Neural progenitor cell (in vitro differentiated cells): ENCODE measurements at regions not wholly inside any gene's neighbourhood (a gene's known extent, or its start where the extent isn't known, plus 50 kb on each side); places are given as distances from the start of the nearest gene placed in this dataset.

Source experiments
- DNase-seq: peaks from one replicate; pipeline ENCODE4 v3.0.0-alpha.2; 2016; ENCODE audit warnings: low spot score
- H2AFZ ChIP-seq: fragments of 200-600 bp; sonication (generic); replicated peaks from 2 replicates; pipeline ENCODE4 v1.6.1; 2016; ENCODE audit warnings: antibody characterized with exemption
- H3F3A ChIP-seq: fragments of 200-600 bp; sonication (generic); 2 replicates; pipeline ENCODE4 v1.6.1; 2016; ENCODE audit warnings: antibody characterized with exemption, low read depth
- H3K27ac ChIP-seq: fragments of 200-600 bp; sonication (generic); 2 replicates; pipeline ENCODE4 v1.5.1; 2016; ENCODE audit warnings: mild to moderate bottlenecking
- H3K27me3 ChIP-seq: fragments of 200-600 bp; sonication (generic); 2 replicates; pipeline ENCODE4 v1.6.1; 2016; ENCODE audit warnings: mild to moderate bottlenecking, moderate library complexity
- H3K36me3 ChIP-seq: fragments of 200-600 bp; sonication (generic); 2 replicates; pipeline ENCODE4 v1.5.1; 2016
- H3K4me1 ChIP-seq: fragments of 200-600 bp; sonication (generic); 2 replicates; pipeline ENCODE4 v1.6.1; 2016; ENCODE audit warnings: mixed run types
- H3K4me2 ChIP-seq: fragments of 200-600 bp; sonication (generic); 2 replicates; pipeline ENCODE4 v1.6.1; 2016
- H3K4me3 ChIP-seq: fragments of 200-600 bp; sonication (generic); 2 replicates; pipeline ENCODE4 v1.5.1; 2016
- H3K79me2 ChIP-seq: fragments of 200-600 bp; sonication (generic); 2 replicates; pipeline ENCODE4 v1.6.1; 2016; ENCODE audit warnings: low read depth
- H3K9ac ChIP-seq: fragments of 200-600 bp; sonication (generic); 2 replicates; pipeline ENCODE4 v1.6.1; 2016
- H3K9me3 ChIP-seq: fragments of 200-600 bp; sonication (generic); 2 replicates; pipeline ENCODE4 v1.5.1; 2016; ENCODE audit warnings: low read depth
- H4K20me1 ChIP-seq: fragments of 200-600 bp; sonication (generic); 2 replicates; pipeline ENCODE4 v1.6.1; 2016; ENCODE audit warnings: low read depth
- H3K27ac Mint-ChIP-seq: 3 replicates; pipeline ENCODE4 v1.8.0; 2021; ENCODE audit warnings: mixed read lengths
- H3K27me3 Mint-ChIP-seq: 2 replicates; pipeline ENCODE4 v1.8.0; 2022; ENCODE audit warnings: low read depth, mild to moderate bottlenecking, inconsistent platforms, moderate library complexity, mixed read lengths; ENCODE audit not compliant: insufficient read depth
- H3K36me3 Mint-ChIP-seq: 3 replicates; pipeline ENCODE4 v1.8.0; 2021; ENCODE audit warnings: mixed read lengths
- H3K4me1 Mint-ChIP-seq: 3 replicates; pipeline ENCODE4 v1.8.0; 2021; ENCODE audit warnings: mixed read lengths
- H3K4me3 Mint-ChIP-seq: 3 replicates; pipeline ENCODE4 v1.8.0; 2021; ENCODE audit warnings: mild to moderate bottlenecking, moderate library complexity, mixed read lengths
- H3K9me3 Mint-ChIP-seq: 3 replicates; pipeline ENCODE4 v1.8.0; 2020; ENCODE audit warnings: mixed read lengths
- CTCF ChIP-seq: fragments of 200-600 bp; sonication (generic); IDR thresholded peaks from 2 replicates; pipeline ENCODE4 v1.5.1; 2017; ENCODE audit warnings: antibody characterized with exemption, mild to moderate bottlenecking
- EZH2 ChIP-seq: fragments of 200-600 bp; sonication (generic); IDR thresholded peaks from 2 replicates; pipeline ENCODE4 v1.6.1; 2017; ENCODE audit warnings: antibody characterized with exemption, mild to moderate bottlenecking, moderate library complexity
- EZH2phosphoT487 ChIP-seq: fragments of 200-600 bp; sonication (generic); IDR thresholded peaks from 2 replicates; pipeline ENCODE4 v1.6.1; 2017; ENCODE audit warnings: antibody characterized with exemption

- H3K36me3 ChIP-seq, result no peaks in the 10 kb centered on the region
- no peak overlapping the region for H3K27ac ChIP-seq
- no peak for DNase-seq
- TF ChIP-seq EZH2 (no peak), CTCF (no peak), EZH2phosphoT487 (no peak)
- no peaks in the 10 kb centered on the region for H4K20me1 ChIP-seq
- H3K79me2 ChIP-seq, result no peaks in the 10 kb centered on the region
- no peaks in the 10 kb centered on the region for H3F3A ChIP-seq
- no peak overlapping the region for H2AFZ ChIP-seq
- H3K36me3 Mint-ChIP-seq, result no peaks in the 10 kb centered on the region
- no peaks in the 10 kb centered on the region for H3K27me3 ChIP-seq
- H3K4me1 Mint-ChIP-seq, result peaks cover 14% of the 10 kb centered on the region
- H3K27ac Mint-ChIP-seq, result no peak overlapping the region
- H3K9me3 ChIP-seq, result no peaks in the 10 kb centered on the region
- no peaks in the 10 kb centered on the region for H3K4me1 ChIP-seq
- H3K27me3 Mint-ChIP-seq, result no peaks in the 10 kb centered on the region
- no peak overlapping the region for H3K4me2 ChIP-seq
- H3K9me3 Mint-ChIP-seq, result no peaks in the 10 kb centered on the region
- no peak overlapping the region for H3K9ac ChIP-seq
- no peak overlapping the region for H3K4me3 Mint-ChIP-seq
- no peak overlapping the region for H3K4me3 ChIP-seq
Measured at GRCh38 chr13:79650688-79651087, 169.7 kb downstream of the NDFIP2 start.

- Histone ChIP-seq H3K9me3 (no peaks in the 10 kb centered on the region), H3K79me2 (no peaks in the 10 kb centered on the region), H3F3A (no peaks in the 10 kb centered on the region), H3K27ac (no peak overlapping the region), H2AFZ (no peak overlapping the region), H3K4me2 (no peak overlapping the region), H3K4me3 (no peak overlapping the region), H4K20me1 (no peaks in the 10 kb centered on the region), H3K4me1 (no peaks in the 10 kb centered on the region), H3K27me3 (no peaks in the 10 kb centered on the region), H3K9ac (no peak overlapping the region), H3K36me3 (no peaks in the 10 kb centered on the region)
- Mint-ChIP-seq H3K27me3 (peaks cover 3% of the 10 kb centered on the region), H3K9me3 (no peaks in the 10 kb centered on the region), H3K4me1 (peaks cover 8% of the 10 kb centered on the region), H3K36me3 (no peaks in the 10 kb centered on the region), H3K4me3 (no peak overlapping the region), H3K27ac (no peak overlapping the region)
- DNase-seq, result no peak
- no peak for TF ChIP-seq EZH2
- TF ChIP-seq EZH2phosphoT487, result no peak
- no peak for TF ChIP-seq CTCF
Measured at GRCh38 chr13:79648191-79648590, 167.2 kb downstream of the NDFIP2 start.

- H3K9me3 ChIP-seq, result no peaks in the 10 kb centered on the region
- no peak overlapping the region for H2AFZ ChIP-seq
- H3K4me2 ChIP-seq, result no peak overlapping the region
- no peaks in the 10 kb centered on the region for H3F3A ChIP-seq
- no peaks in the 10 kb centered on the region for H4K20me1 ChIP-seq
- peaks cover 13% of the 10 kb centered on the region for H3K4me1 Mint-ChIP-seq
- H3K4me3 Mint-ChIP-seq, result no peak overlapping the region
- H3K27ac Mint-ChIP-seq, result no peak overlapping the region
- H3K27me3 ChIP-seq, result no peaks in the 10 kb centered on the region
- H3K27ac ChIP-seq, result no peak overlapping the region
- H3K9me3 Mint-ChIP-seq, result no peaks in the 10 kb centered on the region
- TF ChIP-seq EZH2phosphoT487, result no peak
- no peak for TF ChIP-seq EZH2
- no peak for TF ChIP-seq CTCF
- no peaks in the 10 kb centered on the region for H3K36me3 ChIP-seq
- H3K4me3 ChIP-seq, result no peak overlapping the region
- H3K79me2 ChIP-seq, result no peaks in the 10 kb centered on the region
- H3K9ac ChIP-seq, result no peak overlapping the region
- H3K36me3 Mint-ChIP-seq, result no peaks in the 10 kb centered on the region
- DNase-seq, result no peak
- H3K4me1 ChIP-seq, result no peaks in the 10 kb centered on the region
- peaks cover 3% of the 10 kb centered on the region for H3K27me3 Mint-ChIP-seq
Measured at GRCh38 chr13:79647533-79647932, 166.6 kb downstream of the NDFIP2 start.
